SK-N-MC (cell line): ENCODE measurements at regions not wholly inside any gene's neighbourhood (a gene's known extent, or its start where the extent isn't known, plus 50 kb on each side); places are given as distances from the start of the nearest gene placed in this dataset.

Experiments used
- EZH2 ChIP-seq: fragments of 200-600 bp; sonication (generic); IDR thresholded peaks from one replicate; pipeline ENCODE4 v1.6.1; 2017; ENCODE audit warnings: antibody characterized with exemption
- POLR2AphosphoS5 ChIP-seq: IDR thresholded peaks from 2 replicates; pipeline ENCODE4 v1.6.1; 2012; ENCODE audit warnings: mild to moderate bottlenecking, low read depth, low read length, borderline replicate concordance

DNA sequence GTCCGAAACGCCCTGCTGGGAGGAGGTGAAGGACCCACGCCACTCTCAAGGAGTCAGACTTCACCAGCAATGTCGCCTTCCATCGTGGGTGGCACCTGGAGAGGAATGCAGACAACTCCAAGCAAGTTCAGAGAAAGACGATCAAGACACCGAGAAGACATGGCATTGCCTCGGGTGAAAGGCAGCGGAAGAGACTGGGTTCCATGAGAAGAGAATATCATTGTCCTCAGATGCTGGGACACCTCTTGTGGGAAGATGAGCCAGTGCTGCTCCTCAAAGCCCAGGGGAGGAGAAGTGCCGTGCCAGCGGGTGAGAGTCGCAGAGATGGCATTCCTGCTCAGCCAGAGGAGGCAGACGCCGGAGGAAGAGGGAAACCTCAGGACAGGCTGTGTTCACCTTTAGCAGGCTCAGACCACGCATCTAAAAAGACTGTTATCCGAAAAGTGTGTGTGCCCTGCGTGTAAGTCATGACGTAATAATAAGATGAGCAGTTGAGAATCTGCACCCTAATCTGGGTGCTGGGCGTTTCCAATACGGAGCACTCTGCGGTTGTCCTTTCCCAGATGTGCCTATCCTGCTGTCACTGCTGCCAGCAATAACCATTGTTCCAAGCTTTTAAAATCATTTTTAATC, 144.6 kb upstream of the SPACA7 start:
- TF ChIP-seq POLR2AphosphoS5 (no peak), EZH2 (no peak)
